HG03571 (cell line): ENCODE measurements at regions not wholly inside any gene's neighbourhood (a gene's known extent, or its start where the extent isn't known, plus 50 kb on each side); places are given as distances from the start of the nearest gene placed in this dataset.
"Not testable (repeated sequence)": the region's sequence is repeated elsewhere in the genome, so short reads cannot be mapped to it uniquely, and the experiment has no call there.

ENCODE experiments used
- ATAC-seq: cut with Tn5 transposase; IDR thresholded peaks from one replicate; pipeline ENCODE4 v1.9.1; 2021; ENCODE audit not compliant: unreplicated experiment

- ATAC-seq: no peak
Observed at GRCh38 chr6:72530750-72531149, 91.1 kb upstream of the KCNQ5 start.

- ATAC-seq: no peak
Observed at GRCh38 chr6:72533606-72534005, 88.3 kb upstream of the KCNQ5 start.

- no peak for ATAC-seq
Observed at GRCh38 chr6:72534236-72534635, 87.6 kb upstream of the KCNQ5 start.

GRCh38 chr6:72535124-72535523 is 86.7 kb upstream of the KCNQ5 start:
- ATAC-seq: no peak

- no peak for ATAC-seq
Observed at GRCh38 chr6:72547020-72547419, 74.8 kb upstream of the KCNQ5 start.

- ATAC-seq: no peak
Observed at GRCh38 chr6:72551470-72551869, 70.4 kb upstream of the KCNQ5 start.

- no peak for ATAC-seq
Observed at GRCh38 chr6:72552938-72553337, 68.9 kb upstream of the KCNQ5 start.

GRCh38 chr6:72553531-72554511 is 68.0 kb upstream of the KCNQ5 start:
- ATAC-seq: no peak

GRCh38 chr6:72554761-72555221 is 67.1 kb upstream of the KCNQ5 start:
- ATAC-seq: no peak

GRCh38 chr6:72559067-72559466 is 62.8 kb upstream of the KCNQ5 start:
- no peak for ATAC-seq

- ATAC-seq: no peak
Observed at GRCh38 chr6:72559555-72559954, 62.3 kb upstream of the KCNQ5 start.

GRCh38 chr6:72560721-72561593 is 60.9 kb upstream of the KCNQ5 start:
- ATAC-seq: no peak

- ATAC-seq: no peak
Observed at GRCh38 chr6:72561629-72562028, 60.2 kb upstream of the KCNQ5 start.

- ATAC-seq: no peak
Observed at GRCh38 chr6:72564231-72564630, 57.6 kb upstream of the KCNQ5 start.

- not testable (repeated sequence) for ATAC-seq
Observed at GRCh38 chr6:72571993-72572392, 49.9 kb upstream of the KCNQ5 start.
